WTC11 (cell line): ENCODE measurements at regions not wholly inside any gene's neighbourhood (a gene's known extent, or its start where the extent isn't known, plus 50 kb on each side); places are given as distances from the start of the nearest gene placed in this dataset.
"Not testable (repeated sequence)": the region's sequence is repeated elsewhere in the genome, so short reads cannot be mapped to it uniquely, and the experiment has no call there.

Source experiments
- KAT7 ChIP-seq: sonication (generic); formaldehyde crosslinking; IDR thresholded peaks from 2 replicates; pipeline ENCODE4 v1.8.1; 2023; ENCODE audit warnings: missing genetic modification reagents, mild to moderate bottlenecking, borderline replicate concordance
- NR2C2 ChIP-seq: sonication (generic); formaldehyde crosslinking; IDR thresholded peaks from 2 replicates; pipeline ENCODE4 v1.8.0; 2022; ENCODE audit warnings: mild to moderate bottlenecking, missing genetic modification reagents
- TP53 ChIP-seq: sonication (generic); formaldehyde crosslinking; IDR thresholded peaks from 2 replicates; pipeline ENCODE4 v1.8.1; 2023; ENCODE audit warnings: mild to moderate bottlenecking, missing genetic modification reagents
- TF ChIP-seq, protein P1 (sequence below): fragments of 200-600 bp; IDR thresholded peaks from 2 replicates; pipeline ENCODE4 v1.8.0; 2022; ENCODE audit warnings: antibody characterized with exemption
- TF ChIP-seq, protein P2 (sequence below): sonication (generic); formaldehyde crosslinking; IDR thresholded peaks from 2 replicates; pipeline ENCODE4 v1.8.1; 2023; ENCODE audit warnings: mild to moderate bottlenecking, moderate library complexity, missing genetic modification reagents
- TF ChIP-seq, protein P3 (sequence below): sonication (generic); formaldehyde crosslinking; IDR thresholded peaks from 2 replicates; pipeline ENCODE4 v1.8.0; 2023; ENCODE audit warnings: missing genetic modification reagents, mild to moderate bottlenecking, borderline replicate concordance

DNA sequence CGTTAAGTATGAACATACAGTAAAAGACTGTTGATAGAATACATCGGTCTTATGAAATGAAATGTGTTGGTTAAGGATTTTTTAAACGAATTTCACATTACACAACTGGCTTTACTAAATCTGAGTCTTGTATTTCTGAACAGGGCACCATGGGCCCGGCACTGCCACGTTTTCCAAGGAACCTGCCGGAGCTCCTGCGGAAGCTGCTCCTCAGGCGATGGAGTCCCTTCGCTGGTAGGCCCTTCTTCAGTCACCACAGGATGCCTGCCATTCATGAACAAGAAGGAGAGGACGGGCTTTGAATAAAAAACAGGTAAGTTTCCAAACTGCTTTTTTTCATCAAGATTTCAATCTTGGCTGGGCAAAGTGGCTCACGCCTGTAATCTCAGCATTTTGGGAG is 114.1 kb upstream of the SIMC1 start:
- TF ChIP-seq, protein P1, sequence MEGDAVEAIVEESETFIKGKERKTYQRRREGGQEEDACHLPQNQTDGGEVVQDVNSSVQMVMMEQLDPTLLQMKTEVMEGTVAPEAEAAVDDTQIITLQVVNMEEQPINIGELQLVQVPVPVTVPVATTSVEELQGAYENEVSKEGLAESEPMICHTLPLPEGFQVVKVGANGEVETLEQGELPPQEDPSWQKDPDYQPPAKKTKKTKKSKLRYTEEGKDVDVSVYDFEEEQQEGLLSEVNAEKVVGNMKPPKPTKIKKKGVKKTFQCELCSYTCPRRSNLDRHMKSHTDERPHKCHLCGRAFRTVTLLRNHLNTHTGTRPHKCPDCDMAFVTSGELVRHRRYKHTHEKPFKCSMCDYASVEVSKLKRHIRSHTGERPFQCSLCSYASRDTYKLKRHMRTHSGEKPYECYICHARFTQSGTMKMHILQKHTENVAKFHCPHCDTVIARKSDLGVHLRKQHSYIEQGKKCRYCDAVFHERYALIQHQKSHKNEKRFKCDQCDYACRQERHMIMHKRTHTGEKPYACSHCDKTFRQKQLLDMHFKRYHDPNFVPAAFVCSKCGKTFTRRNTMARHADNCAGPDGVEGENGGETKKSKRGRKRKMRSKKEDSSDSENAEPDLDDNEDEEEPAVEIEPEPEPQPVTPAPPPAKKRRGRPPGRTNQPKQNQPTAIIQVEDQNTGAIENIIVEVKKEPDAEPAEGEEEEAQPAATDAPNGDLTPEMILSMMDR: not testable (repeated sequence)
- not testable (repeated sequence) for TF ChIP-seq KAT7 (CRISPR knock-in tag); TP53 (CRISPR knock-in tag); NR2C2
- TF ChIP-seq, protein P2, sequence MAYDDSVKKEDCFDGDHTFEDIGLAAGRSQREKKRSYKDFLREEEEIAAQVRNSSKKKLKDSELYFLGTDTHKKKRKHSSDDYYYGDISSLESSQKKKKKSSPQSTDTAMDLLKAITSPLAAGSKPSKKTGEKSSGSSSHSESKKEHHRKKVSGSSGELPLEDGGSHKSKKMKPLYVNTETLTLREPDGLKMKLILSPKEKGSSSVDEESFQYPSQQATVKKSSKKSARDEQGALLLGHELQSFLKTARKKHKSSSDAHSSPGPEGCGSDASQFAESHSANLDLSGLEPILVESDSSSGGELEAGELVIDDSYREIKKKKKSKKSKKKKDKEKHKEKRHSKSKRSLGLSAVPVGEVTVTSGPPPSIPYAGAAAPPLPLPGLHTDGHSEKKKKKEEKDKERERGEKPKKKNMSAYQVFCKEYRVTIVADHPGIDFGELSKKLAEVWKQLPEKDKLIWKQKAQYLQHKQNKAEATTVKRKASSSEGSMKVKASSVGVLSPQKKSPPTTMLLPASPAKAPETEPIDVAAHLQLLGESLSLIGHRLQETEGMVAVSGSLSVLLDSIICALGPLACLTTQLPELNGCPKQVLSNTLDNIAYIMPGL (CRISPR knock-in tag): not testable (repeated sequence)
- TF ChIP-seq, protein P3, sequence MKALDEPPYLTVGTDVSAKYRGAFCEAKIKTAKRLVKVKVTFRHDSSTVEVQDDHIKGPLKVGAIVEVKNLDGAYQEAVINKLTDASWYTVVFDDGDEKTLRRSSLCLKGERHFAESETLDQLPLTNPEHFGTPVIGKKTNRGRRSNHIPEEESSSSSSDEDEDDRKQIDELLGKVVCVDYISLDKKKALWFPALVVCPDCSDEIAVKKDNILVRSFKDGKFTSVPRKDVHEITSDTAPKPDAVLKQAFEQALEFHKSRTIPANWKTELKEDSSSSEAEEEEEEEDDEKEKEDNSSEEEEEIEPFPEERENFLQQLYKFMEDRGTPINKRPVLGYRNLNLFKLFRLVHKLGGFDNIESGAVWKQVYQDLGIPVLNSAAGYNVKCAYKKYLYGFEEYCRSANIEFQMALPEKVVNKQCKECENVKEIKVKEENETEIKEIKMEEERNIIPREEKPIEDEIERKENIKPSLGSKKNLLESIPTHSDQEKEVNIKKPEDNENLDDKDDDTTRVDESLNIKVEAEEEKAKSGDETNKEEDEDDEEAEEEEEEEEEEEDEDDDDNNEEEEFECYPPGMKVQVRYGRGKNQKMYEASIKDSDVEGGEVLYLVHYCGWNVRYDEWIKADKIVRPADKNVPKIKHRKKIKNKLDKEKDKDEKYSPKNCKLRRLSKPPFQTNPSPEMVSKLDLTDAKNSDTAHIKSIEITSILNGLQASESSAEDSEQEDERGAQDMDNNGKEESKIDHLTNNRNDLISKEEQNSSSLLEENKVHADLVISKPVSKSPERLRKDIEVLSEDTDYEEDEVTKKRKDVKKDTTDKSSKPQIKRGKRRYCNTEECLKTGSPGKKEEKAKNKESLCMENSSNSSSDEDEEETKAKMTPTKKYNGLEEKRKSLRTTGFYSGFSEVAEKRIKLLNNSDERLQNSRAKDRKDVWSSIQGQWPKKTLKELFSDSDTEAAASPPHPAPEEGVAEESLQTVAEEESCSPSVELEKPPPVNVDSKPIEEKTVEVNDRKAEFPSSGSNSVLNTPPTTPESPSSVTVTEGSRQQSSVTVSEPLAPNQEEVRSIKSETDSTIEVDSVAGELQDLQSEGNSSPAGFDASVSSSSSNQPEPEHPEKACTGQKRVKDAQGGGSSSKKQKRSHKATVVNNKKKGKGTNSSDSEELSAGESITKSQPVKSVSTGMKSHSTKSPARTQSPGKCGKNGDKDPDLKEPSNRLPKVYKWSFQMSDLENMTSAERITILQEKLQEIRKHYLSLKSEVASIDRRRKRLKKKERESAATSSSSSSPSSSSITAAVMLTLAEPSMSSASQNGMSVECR: not testable (repeated sequence)
